ENCODE measurements at regions not wholly inside any gene's neighbourhood (a gene's known extent, or its start where the extent isn't known, plus 50 kb on each side); places are given as distances from the start of the nearest gene placed in this dataset.
"Not testable (repeated sequence)": the region's sequence is repeated elsewhere in the genome, so short reads cannot be mapped to it uniquely, and the experiment has no call there.

DNA sequence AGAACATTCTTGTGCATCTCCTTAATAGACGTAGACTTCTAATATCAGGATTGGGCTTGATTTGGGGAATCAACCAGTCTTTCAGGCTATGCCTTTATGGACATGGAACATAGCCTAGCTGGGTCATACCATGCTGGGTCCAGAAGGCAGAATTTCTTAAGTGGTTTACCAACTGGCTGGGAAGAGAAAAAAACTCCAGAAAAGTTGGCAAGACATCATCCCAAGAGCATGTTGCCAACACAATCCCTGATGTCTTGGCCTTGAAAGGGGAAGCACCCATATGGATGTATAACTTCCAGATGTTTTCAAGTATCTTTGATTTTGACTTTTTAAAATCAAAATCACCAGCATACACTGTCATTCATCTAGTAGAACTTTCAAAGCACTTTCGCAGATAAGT is 138.0 kb upstream of the FGF13 start:
- Histone ChIP-seq H3K9me2 (ENCODE audit: insufficient read depth, low read length) (no peaks in the 10 kb centered on the region), H4K20me1 (ENCODE audit: insufficient read depth, low read length) (no peaks in the 10 kb centered on the region), H2AFZ (ENCODE audit: low read length) (no peak overlapping the region), H3K36me3 (ENCODE audit: insufficient read depth, low read length) (no peaks in the 10 kb centered on the region), H3K4me1 (ENCODE audit: insufficient read depth, low read length, poor library complexity, severe bottlenecking) (no peaks in the 10 kb centered on the region), H3K27ac (ENCODE audit: low read depth, low read length, poor library complexity, severe bottlenecking) (no peak overlapping the region), H3K4me2 (ENCODE audit: low read length) (no peak overlapping the region), H3K79me2 (ENCODE audit: insufficient read depth, low read depth, low read length) (no peaks in the 10 kb centered on the region), H3K9me3 (ENCODE audit: low read length) (no peaks in the 10 kb centered on the region), H3K4me3 (ENCODE audit: low read depth, low read length, poor library complexity, severe bottlenecking) (no peak overlapping the region)
- no peak for DNase-seq (ENCODE audit: low spot score)
- POLR2A ChIA-PET = no interaction called here
- no TSS peak for BruUV-seq (replicated peaks)
- intact Hi-C loops (cut with micrococcal nuclease; ENCODE audit: unreplicated experiment) = no loop called here
- TF ChIP-seq, protein P1, sequence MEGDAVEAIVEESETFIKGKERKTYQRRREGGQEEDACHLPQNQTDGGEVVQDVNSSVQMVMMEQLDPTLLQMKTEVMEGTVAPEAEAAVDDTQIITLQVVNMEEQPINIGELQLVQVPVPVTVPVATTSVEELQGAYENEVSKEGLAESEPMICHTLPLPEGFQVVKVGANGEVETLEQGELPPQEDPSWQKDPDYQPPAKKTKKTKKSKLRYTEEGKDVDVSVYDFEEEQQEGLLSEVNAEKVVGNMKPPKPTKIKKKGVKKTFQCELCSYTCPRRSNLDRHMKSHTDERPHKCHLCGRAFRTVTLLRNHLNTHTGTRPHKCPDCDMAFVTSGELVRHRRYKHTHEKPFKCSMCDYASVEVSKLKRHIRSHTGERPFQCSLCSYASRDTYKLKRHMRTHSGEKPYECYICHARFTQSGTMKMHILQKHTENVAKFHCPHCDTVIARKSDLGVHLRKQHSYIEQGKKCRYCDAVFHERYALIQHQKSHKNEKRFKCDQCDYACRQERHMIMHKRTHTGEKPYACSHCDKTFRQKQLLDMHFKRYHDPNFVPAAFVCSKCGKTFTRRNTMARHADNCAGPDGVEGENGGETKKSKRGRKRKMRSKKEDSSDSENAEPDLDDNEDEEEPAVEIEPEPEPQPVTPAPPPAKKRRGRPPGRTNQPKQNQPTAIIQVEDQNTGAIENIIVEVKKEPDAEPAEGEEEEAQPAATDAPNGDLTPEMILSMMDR (conservative IDR thresholded peaks at IDR 0.05; ENCODE audit: low read length) = no peak
- no peak for TF ChIP-seq EZH2phosphoT487 (IDR thresholded peaks at IDR 0.05; ENCODE audit: borderline replicate concordance, low read depth, low read length)
- CTCF ChIA-PET (ENCODE audit: unreplicated experiment) = no interaction called here

DNA sequence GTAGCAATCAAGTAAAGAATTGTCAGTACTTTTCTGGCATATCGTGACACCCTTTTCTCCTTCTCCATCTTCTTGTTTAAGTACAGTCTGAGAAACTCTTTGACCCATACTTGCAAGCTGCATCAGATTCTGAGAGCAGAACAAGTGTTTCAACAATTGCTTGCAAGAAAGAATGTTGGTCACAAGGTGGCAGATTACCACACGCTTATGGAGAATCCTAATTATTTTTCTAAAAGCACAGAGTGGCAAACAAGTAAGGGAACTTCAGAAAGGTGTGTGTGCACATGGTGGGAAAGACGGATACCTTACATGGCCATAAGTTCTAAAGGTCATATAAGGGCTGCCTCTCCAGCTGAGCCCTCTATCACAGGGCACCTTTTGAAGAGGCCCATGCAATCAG is 136.4 kb upstream of the FGF13 start:
- Histone ChIP-seq H3K4me2 (ENCODE audit: low read length) (no peak overlapping the region), H3K9me3 (ENCODE audit: low read length) (no peaks in the 10 kb centered on the region), H3K27ac (ENCODE audit: low read depth, low read length, poor library complexity, severe bottlenecking) (no peak overlapping the region), H3K79me2 (ENCODE audit: insufficient read depth, low read depth, low read length) (no peaks in the 10 kb centered on the region), H4K20me1 (ENCODE audit: insufficient read depth, low read length) (no peaks in the 10 kb centered on the region), H3K36me3 (ENCODE audit: insufficient read depth, low read length) (no peaks in the 10 kb centered on the region), H3K4me3 (ENCODE audit: low read depth, low read length, poor library complexity, severe bottlenecking) (no peak overlapping the region), H3K4me1 (ENCODE audit: insufficient read depth, low read length, poor library complexity, severe bottlenecking) (no peaks in the 10 kb centered on the region), H3K9me2 (ENCODE audit: insufficient read depth, low read length) (no peaks in the 10 kb centered on the region), H2AFZ (ENCODE audit: low read length) (no peak overlapping the region)
- no peak for DNase-seq (ENCODE audit: low spot score)
- TF ChIP-seq, protein P1 (conservative IDR thresholded peaks at IDR 0.05; ENCODE audit: low read length) = no peak; the same call in 1 of the 2 replicates
- TF ChIP-seq EZH2phosphoT487 (IDR thresholded peaks at IDR 0.05; ENCODE audit: borderline replicate concordance, low read depth, low read length) = no peak
- intact Hi-C loops (cut with micrococcal nuclease; ENCODE audit: unreplicated experiment) = no loop called here
- CTCF ChIA-PET (ENCODE audit: unreplicated experiment) = no interaction called here
- no TSS peak for BruUV-seq (replicated peaks)
- POLR2A ChIA-PET = no interaction called here

DNA sequence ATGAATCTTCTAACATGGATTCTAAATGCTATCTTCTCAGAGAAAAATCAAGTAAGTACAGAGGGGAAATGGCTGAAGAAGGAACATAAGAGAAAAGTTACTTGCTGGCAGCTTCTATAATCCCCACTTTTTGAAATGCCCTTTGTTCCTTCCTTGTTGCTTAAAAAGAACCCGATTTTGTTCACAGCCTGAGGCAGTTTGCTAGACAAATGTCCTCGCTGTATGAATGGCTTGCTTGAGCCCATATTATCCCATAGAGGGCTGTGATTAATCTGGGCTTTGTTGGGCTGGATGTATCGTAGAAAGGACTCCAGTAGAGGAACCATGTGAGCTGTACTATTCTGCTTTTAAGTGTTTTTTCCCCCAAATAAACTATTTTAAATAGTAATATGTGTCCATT is 134.3 kb upstream of the FGF13 start:
- TF ChIP-seq EZH2phosphoT487 (IDR thresholded peaks at IDR 0.05; ENCODE audit: borderline replicate concordance, low read depth, low read length) = no peak
- TF ChIP-seq, protein P1 (conservative IDR thresholded peaks at IDR 0.05; ENCODE audit: low read length) = no peak
- H3K27ac ChIP-seq (ENCODE audit: low read depth, low read length, poor library complexity, severe bottlenecking) = no peak overlapping the region
- H3K9me3 ChIP-seq (ENCODE audit: low read length) = no peaks in the 10 kb centered on the region
- no peaks in the 10 kb centered on the region for H3K4me1 ChIP-seq (ENCODE audit: insufficient read depth, low read length, poor library complexity, severe bottlenecking)
- no peaks in the 10 kb centered on the region for H3K9me2 ChIP-seq (ENCODE audit: insufficient read depth, low read length)
- no peaks in the 10 kb centered on the region for H4K20me1 ChIP-seq (ENCODE audit: insufficient read depth, low read length)
- no peak overlapping the region for H3K4me2 ChIP-seq (ENCODE audit: low read length)
- BruUV-seq (replicated peaks) = no TSS peak
- H3K4me3 ChIP-seq (ENCODE audit: low read depth, low read length, poor library complexity, severe bottlenecking) = no peak overlapping the region
- H2AFZ ChIP-seq (ENCODE audit: low read length) = no peak overlapping the region
- CTCF ChIA-PET (ENCODE audit: unreplicated experiment) = no interaction called here
- no peak for DNase-seq (ENCODE audit: low spot score)
- no peaks in the 10 kb centered on the region for H3K79me2 ChIP-seq (ENCODE audit: insufficient read depth, low read depth, low read length)
- POLR2A ChIA-PET = no interaction called here
- intact Hi-C loops (cut with micrococcal nuclease; ENCODE audit: unreplicated experiment) = no loop called here
- H3K36me3 ChIP-seq (ENCODE audit: insufficient read depth, low read length) = no peaks in the 10 kb centered on the region

DNA sequence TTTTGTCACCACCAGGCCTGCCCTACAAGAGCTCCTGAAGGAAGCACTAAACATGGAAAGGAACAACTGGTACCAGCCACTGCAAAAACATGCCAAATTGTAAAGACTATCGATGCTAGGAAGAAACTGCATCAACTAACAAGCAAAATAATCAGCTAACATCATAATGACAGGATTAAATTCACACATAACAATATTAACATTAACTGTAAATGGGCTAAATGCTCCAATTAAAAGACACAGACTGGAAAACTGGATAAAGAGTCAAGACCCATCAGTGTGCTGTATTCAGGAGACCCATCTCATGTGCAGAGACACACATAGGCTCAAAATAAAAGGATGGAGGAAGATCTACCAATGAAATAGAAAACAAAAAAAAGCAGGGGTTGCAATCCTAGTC is 95.9 kb upstream of the FGF13 start:
- H3K27ac ChIP-seq (ENCODE audit: low read depth, low read length, poor library complexity, severe bottlenecking); POLR2A ChIA-PET; H3K4me1 ChIP-seq (ENCODE audit: insufficient read depth, low read length, poor library complexity, severe bottlenecking); H2AFZ ChIP-seq (ENCODE audit: low read length); intact Hi-C loops (cut with micrococcal nuclease; ENCODE audit: unreplicated experiment); H3K79me2 ChIP-seq (ENCODE audit: insufficient read depth, low read depth, low read length); H3K9me2 ChIP-seq (ENCODE audit: insufficient read depth, low read length); CTCF ChIA-PET (ENCODE audit: unreplicated experiment); H4K20me1 ChIP-seq (ENCODE audit: insufficient read depth, low read length); H3K4me2 ChIP-seq (ENCODE audit: low read length); DNase-seq (ENCODE audit: low spot score); H3K36me3 ChIP-seq (ENCODE audit: insufficient read depth, low read length); H3K4me3 ChIP-seq (ENCODE audit: low read depth, low read length, poor library complexity, severe bottlenecking); BruUV-seq (replicated peaks); H3K9me3 ChIP-seq (ENCODE audit: low read length): not testable (repeated sequence)
